ENCODE measurements at regions not wholly inside any gene's neighbourhood (a gene's known extent, or its start where the extent isn't known, plus 50 kb on each side); places are given as distances from the start of the nearest gene placed in this dataset.

DNA sequence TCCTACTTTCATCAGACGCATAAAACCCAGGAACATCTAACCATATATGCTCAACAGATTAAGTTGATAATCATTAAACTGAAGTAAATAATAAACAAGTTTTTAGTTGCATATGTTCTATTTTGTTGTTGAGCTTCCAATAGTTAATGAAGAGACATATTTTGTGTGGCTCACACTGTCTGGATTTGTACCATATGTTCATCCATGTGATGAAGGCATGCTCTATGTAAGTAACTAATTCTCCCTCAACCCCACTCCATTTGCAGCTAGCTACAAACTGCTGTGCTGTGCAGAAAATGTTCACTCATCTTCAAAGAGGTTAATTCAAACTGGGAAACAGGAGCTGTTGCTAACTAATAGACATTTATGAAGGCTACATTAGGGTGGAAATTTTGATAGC lies 589.7 kb upstream of the LRRC4C start:
- no peak overlapping the region for H3K27ac ChIP-seq
- ATAC-seq, result no peak
- H3K36me3 ChIP-seq, result no peaks in the 10 kb centered on the region
- WGBS, 2 donors (ENCODE audit: low coverage in 1 of 2), result 85 to 100% methylated on average over 1 of the region's 1 CpG
- H3K27me3 ChIP-seq, result no peaks in the 10 kb centered on the region
- no peaks in the 10 kb centered on the region for H3K9me3 ChIP-seq
- H3K4me3 ChIP-seq, result no peak overlapping the region
- H3K4me1 ChIP-seq, result no peaks in the 10 kb centered on the region
- TF ChIP-seq EP300 (IDR thresholded peaks at IDR 0.05), result no peak
- TF ChIP-seq POLR2AphosphoS5 (IDR thresholded peaks at IDR 0.05), result no peak
- TF ChIP-seq CTCF (IDR thresholded peaks at IDR 0.05), result no peak
- TF ChIP-seq POLR2A (IDR thresholded peaks at IDR 0.05), result no peak

DNA sequence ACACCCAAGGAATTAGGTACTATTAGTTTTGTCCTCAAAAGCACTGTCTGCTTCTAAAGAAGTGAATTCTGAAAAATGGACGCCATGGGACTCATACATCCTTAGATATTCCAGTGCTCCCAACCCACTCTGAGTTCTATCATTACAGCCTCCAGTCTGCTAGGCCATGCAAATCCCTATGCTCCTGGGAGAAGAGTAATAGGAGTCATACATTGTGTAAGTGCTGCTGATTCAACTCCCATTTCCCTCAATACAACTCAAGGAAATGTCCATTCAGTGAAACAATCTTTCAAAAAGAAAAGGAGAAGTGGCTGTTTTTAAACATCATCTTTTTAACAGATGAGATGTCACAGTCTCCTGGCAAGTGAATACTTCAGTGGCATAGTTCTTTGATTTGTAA lies 590.2 kb upstream of the LRRC4C start:
- H3K36me3 ChIP-seq, result no peaks in the 10 kb centered on the region
- no peak for TF ChIP-seq EP300 (IDR thresholded peaks at IDR 0.05)
- TF ChIP-seq CTCF (IDR thresholded peaks at IDR 0.05), result no peak
- TF ChIP-seq POLR2AphosphoS5 (IDR thresholded peaks at IDR 0.05), result no peak
- TF ChIP-seq POLR2A (IDR thresholded peaks at IDR 0.05), result no peak
- no peaks in the 10 kb centered on the region for H3K4me1 ChIP-seq
- no peaks in the 10 kb centered on the region for H3K27me3 ChIP-seq
- ATAC-seq, result no peak
- H3K9me3 ChIP-seq, result no peaks in the 10 kb centered on the region
- H3K27ac ChIP-seq, result no peak overlapping the region
- 71 to 83% methylated on average over 1 of the region's 1 CpG for WGBS, 2 donors (ENCODE audit: low coverage in 1 of 2)
- H3K4me3 ChIP-seq, result no peak overlapping the region

DNA sequence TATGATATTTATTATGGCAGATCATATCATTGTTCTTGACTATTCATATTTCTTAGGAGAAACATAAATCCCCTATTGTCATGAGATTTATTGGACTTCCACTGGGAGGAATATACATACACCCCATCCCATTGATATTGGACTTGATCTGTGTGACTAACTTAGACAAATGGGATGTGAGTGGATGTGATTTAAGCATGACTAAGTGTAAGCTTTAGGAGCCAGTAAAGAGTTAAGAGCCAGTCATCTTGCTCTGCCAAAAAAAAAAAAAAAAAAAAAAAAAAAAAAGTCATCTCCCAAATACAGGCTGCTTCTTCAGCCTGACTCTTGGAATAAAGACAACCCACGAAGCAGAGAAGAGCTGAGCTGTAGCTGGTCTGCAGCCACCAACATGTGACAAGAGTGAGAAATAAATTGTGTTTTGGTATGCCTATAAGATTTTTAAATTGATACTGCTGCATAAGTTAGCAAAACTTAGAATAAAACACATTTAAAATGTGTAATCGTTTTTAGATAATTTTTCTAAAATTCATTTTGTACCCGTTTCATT lies 595.0 kb upstream of the LRRC4C start:
- H3K4me3 ChIP-seq, result no peak overlapping the region
- no peak overlapping the region for H3K27ac ChIP-seq
- no peaks in the 10 kb centered on the region for H3K9me3 ChIP-seq
- TF ChIP-seq EP300 (IDR thresholded peaks at IDR 0.05), result no peak
- no peak for TF ChIP-seq POLR2AphosphoS5 (IDR thresholded peaks at IDR 0.05)
- TF ChIP-seq CTCF (IDR thresholded peaks at IDR 0.05), result no peak
- TF ChIP-seq POLR2A (IDR thresholded peaks at IDR 0.05), result no peak
- H3K27me3 ChIP-seq, result no peaks in the 10 kb centered on the region
- 30 to 44% methylated on average over 3 of the region's 3 CpGs for WGBS, 2 donors (ENCODE audit: low coverage in 1 of 2)
- no peak for ATAC-seq
- H3K36me3 ChIP-seq, result no peaks in the 10 kb centered on the region
- no peaks in the 10 kb centered on the region for H3K4me1 ChIP-seq

GRCh38 chr11:42055606-42056005 lies 596.2 kb upstream of the LRRC4C start:
- H3K4me1 ChIP-seq, result no peaks in the 10 kb centered on the region
- no peaks in the 10 kb centered on the region for H3K9me3 ChIP-seq
- no peak for ATAC-seq
- no peak for TF ChIP-seq POLR2AphosphoS5 (IDR thresholded peaks at IDR 0.05)
- no peak for TF ChIP-seq POLR2A (IDR thresholded peaks at IDR 0.05)
- TF ChIP-seq CTCF (IDR thresholded peaks at IDR 0.05), result no peak
- TF ChIP-seq EP300 (IDR thresholded peaks at IDR 0.05), result no peak
- no peaks in the 10 kb centered on the region for H3K36me3 ChIP-seq
- no peak overlapping the region for H3K4me3 ChIP-seq
- no peaks in the 10 kb centered on the region for H3K27me3 ChIP-seq
- WGBS, 2 donors (ENCODE audit: low coverage in 1 of 2), result 56 to 65% methylated on average over 1 of the region's 1 CpG
- no peak overlapping the region for H3K27ac ChIP-seq

GRCh38 chr11:42058794-42059193 lies 599.3 kb upstream of the LRRC4C start:
- Histone ChIP-seq H3K9me3 (no peaks in the 10 kb centered on the region), H3K36me3 (no peaks in the 10 kb centered on the region), H3K27me3 (no peaks in the 10 kb centered on the region), H3K27ac (no peak overlapping the region), H3K4me3 (no peak overlapping the region), H3K4me1 (no peaks in the 10 kb centered on the region)
- TF ChIP-seq POLR2AphosphoS5 (IDR thresholded peaks at IDR 0.05), result no peak
- TF ChIP-seq EP300 (IDR thresholded peaks at IDR 0.05), result no peak
- TF ChIP-seq CTCF (IDR thresholded peaks at IDR 0.05), result no peak
- TF ChIP-seq POLR2A (IDR thresholded peaks at IDR 0.05), result no peak
- no peak for ATAC-seq
- 73 to 88% methylated on average over 3 to 5 of the region's 5 CpGs for WGBS, 2 donors (ENCODE audit: low coverage in 1 of 2)

Measured in gastroesophageal sphincter (tissue), 4 donors.